ENCODE measurements at regions not wholly inside any gene's neighbourhood (a gene's known extent, or its start where the extent isn't known, plus 50 kb on each side); places are given as distances from the start of the nearest gene placed in this dataset.

DNA sequence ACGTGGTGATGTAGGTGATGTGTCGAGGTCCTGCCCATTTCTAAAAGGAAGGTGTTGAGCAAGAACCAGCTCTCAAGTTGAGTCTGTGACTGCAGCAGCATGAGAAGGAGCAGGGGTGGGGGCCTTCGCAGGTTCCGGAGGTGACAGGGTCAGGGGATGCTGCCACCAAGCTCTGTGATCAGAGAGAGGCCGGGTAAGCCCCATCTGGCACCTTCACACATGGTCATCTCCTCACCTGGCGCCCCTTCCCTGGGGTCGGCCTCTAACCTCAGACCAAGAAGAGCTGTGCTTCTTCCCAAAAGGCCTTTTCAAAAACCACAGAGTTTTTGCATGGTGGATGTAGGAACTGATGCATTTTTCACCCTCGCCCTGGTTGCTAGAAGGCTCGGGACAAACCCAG, 137.6 kb downstream of the CPZ start:
- TF ChIP-seq, protein P1, sequence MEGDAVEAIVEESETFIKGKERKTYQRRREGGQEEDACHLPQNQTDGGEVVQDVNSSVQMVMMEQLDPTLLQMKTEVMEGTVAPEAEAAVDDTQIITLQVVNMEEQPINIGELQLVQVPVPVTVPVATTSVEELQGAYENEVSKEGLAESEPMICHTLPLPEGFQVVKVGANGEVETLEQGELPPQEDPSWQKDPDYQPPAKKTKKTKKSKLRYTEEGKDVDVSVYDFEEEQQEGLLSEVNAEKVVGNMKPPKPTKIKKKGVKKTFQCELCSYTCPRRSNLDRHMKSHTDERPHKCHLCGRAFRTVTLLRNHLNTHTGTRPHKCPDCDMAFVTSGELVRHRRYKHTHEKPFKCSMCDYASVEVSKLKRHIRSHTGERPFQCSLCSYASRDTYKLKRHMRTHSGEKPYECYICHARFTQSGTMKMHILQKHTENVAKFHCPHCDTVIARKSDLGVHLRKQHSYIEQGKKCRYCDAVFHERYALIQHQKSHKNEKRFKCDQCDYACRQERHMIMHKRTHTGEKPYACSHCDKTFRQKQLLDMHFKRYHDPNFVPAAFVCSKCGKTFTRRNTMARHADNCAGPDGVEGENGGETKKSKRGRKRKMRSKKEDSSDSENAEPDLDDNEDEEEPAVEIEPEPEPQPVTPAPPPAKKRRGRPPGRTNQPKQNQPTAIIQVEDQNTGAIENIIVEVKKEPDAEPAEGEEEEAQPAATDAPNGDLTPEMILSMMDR (IDR thresholded peaks at IDR 0.05 in 4 of 5, conservative IDR thresholded peaks at IDR 0.05 in 1 of 5): no peak
- TF ChIP-seq POLR2A (IDR thresholded peaks at IDR 0.05): no peak

Data from gastrocnemius medialis (tissue), 4 donors.